ENCODE measurements at regions not wholly inside any gene's neighbourhood (a gene's known extent, or its start where the extent isn't known, plus 50 kb on each side); places are given as distances from the start of the nearest gene placed in this dataset.

DNA sequence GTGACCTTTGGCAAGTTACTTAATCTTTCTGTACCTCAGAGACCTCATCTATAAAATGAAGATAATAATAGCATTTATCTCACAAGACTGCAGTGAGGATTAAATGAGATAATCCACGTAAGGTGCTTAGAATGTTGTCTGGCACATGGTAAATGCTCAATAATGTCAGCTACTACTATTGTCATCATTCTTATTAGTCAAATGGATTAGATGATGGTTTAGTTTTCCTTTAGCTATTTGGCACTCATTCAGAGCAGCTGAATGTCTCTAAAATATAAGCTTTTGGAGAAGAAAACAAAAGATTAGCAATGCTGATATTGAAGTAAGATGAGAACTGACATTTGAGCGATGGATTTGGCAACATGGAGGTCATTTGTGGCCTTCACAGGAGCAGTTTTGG is 125.1 kb downstream of the AQP4 start:
- Histone ChIP-seq H3K27me3 (ENCODE audit: control insufficient read depth in 1 of 2, insufficient read depth in 2 of 2, low read length in 2 of 2) (no peaks in the 10 kb centered on the region), H3K9ac (ENCODE audit: low read length) (no peak overlapping the region), H3K4me3 (ENCODE audit: low read depth in 1 of 2, low read length in 2 of 2) (no peak overlapping the region), H3K9me3 (ENCODE audit: low read length) (no peaks in the 10 kb centered on the region), H3K36me3 (ENCODE audit: insufficient read depth, low read length) (no peaks in the 10 kb centered on the region), H3K4me1 (ENCODE audit: insufficient read depth, low read length) (no peaks in the 10 kb centered on the region), H3K27ac (ENCODE audit: low read depth, low read length) (no peak overlapping the region)

DNA sequence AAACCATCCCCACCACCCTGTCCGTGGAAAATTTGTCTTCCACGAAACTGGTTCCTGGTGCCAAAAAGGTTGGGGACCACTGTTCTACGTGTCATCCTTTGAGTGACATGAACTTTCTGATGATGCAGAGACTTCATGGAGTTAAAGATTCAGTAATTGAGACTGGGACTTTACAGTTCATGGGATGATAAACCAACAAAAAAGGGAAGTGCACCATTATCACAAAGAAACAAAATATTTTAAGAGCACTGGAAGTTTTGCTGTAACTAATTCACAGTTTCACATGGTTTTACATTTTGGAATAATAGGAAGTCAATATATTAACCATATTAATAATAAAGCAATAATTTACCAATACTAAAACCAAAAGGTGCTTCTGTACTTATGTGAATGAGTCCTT is 126.8 kb downstream of the AQP4 start:
- H3K4me3 ChIP-seq (ENCODE audit: low read depth in 1 of 2, low read length in 2 of 2), result no peak overlapping the region
- H3K27ac ChIP-seq (ENCODE audit: low read depth, low read length), result no peak overlapping the region
- no peaks in the 10 kb centered on the region for H3K27me3 ChIP-seq (ENCODE audit: control insufficient read depth in 1 of 2, insufficient read depth in 2 of 2, low read length in 2 of 2)
- H3K4me1 ChIP-seq (ENCODE audit: insufficient read depth, low read length), result no peaks in the 10 kb centered on the region
- no peak overlapping the region for H3K9ac ChIP-seq (ENCODE audit: low read length)
- H3K9me3 ChIP-seq (ENCODE audit: low read length), result no peaks in the 10 kb centered on the region
- no peaks in the 10 kb centered on the region for H3K36me3 ChIP-seq (ENCODE audit: insufficient read depth, low read length)

DNA sequence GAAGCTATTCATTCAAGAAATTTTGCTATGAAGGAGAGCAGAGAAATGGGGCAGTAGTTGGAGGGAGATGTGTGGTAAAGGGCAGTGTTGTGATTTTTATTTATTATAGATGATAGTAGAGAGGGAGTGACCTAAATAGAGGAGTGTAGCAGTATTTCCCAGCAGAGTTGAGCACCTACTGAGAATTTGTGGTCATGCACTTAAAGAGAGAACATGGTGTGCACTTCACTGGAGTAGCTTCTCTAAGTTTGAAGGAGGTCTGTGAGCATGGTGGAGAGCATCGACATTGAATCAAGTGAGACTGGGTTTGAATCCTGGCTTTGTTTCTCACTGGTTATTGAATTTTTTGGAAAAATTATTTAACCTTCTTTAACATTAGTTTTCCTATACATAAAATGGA is 129.2 kb downstream of the AQP4 start:
- Histone ChIP-seq H3K4me3 (ENCODE audit: low read depth in 1 of 2, low read length in 2 of 2) (no peak overlapping the region), H3K9me3 (ENCODE audit: low read length) (no peaks in the 10 kb centered on the region), H3K4me1 (ENCODE audit: insufficient read depth, low read length) (no peaks in the 10 kb centered on the region), H3K9ac (ENCODE audit: low read length) (no peak overlapping the region), H3K27me3 (ENCODE audit: control insufficient read depth in 1 of 2, insufficient read depth in 2 of 2, low read length in 2 of 2) (no peaks in the 10 kb centered on the region), H3K27ac (ENCODE audit: low read depth, low read length) (no peak overlapping the region), H3K36me3 (ENCODE audit: insufficient read depth, low read length) (no peaks in the 10 kb centered on the region)

DNA sequence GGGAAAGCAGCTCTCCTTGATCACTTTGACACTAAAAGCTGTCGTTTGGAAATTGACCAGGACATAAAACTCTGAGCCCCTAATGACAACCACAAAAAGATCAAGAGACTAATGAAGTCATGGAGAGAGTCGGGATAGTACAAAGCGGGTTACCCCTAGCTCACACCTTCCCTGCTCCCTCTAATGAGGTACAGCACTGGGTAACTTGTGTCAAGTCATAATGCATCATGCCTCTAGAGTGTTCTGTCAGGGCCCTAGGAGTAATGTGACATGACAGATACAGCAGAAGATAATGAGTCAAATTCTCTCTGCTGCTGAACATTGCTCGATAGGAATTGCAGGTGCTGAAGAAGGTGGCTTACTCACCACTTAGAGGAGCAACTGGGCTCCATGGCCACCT is 130.7 kb downstream of the AQP4 start:
- H3K27ac ChIP-seq (ENCODE audit: low read depth, low read length), result no peak overlapping the region
- no peaks in the 10 kb centered on the region for H3K4me1 ChIP-seq (ENCODE audit: insufficient read depth, low read length)
- H3K27me3 ChIP-seq (ENCODE audit: control insufficient read depth in 1 of 2, insufficient read depth in 2 of 2, low read length in 2 of 2), result no peaks in the 10 kb centered on the region
- H3K36me3 ChIP-seq (ENCODE audit: insufficient read depth, low read length), result no peaks in the 10 kb centered on the region
- no peak overlapping the region for H3K4me3 ChIP-seq (ENCODE audit: low read depth in 1 of 2, low read length in 2 of 2)
- no peaks in the 10 kb centered on the region for H3K9me3 ChIP-seq (ENCODE audit: low read length)
- no peak overlapping the region for H3K9ac ChIP-seq (ENCODE audit: low read length)

DNA sequence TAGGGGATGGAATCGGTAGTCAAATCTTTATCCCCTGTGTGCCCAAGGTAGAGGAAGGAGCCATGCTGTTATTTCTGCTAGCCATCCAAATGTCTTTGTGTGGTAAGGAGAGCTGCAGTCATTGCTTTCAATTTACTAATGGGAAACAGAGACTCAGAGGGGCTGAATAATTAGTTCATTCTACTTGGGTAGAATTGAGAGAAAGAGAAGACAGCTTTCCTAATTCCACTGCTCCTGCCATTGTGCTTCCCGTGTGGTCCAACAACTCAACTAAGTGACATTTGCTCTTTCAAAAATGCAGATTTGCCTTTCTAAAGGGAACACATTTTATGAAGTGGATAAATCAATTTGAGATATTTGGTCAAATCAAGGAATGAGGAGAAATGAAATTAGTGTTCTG is 136.1 kb downstream of the AQP4 start:
- H3K4me1 ChIP-seq (ENCODE audit: insufficient read depth, low read length), result no peaks in the 10 kb centered on the region
- H3K27ac ChIP-seq (ENCODE audit: low read depth, low read length), result no peak overlapping the region
- H3K9me3 ChIP-seq (ENCODE audit: low read length), result no peaks in the 10 kb centered on the region
- H3K9ac ChIP-seq (ENCODE audit: low read length), result no peak overlapping the region
- no peaks in the 10 kb centered on the region for H3K36me3 ChIP-seq (ENCODE audit: insufficient read depth, low read length)
- no peak overlapping the region for H3K4me3 ChIP-seq (ENCODE audit: low read depth in 1 of 2, low read length in 2 of 2)
- no peaks in the 10 kb centered on the region for H3K27me3 ChIP-seq (ENCODE audit: control insufficient read depth in 1 of 2, insufficient read depth in 2 of 2, low read length in 2 of 2)

DNA sequence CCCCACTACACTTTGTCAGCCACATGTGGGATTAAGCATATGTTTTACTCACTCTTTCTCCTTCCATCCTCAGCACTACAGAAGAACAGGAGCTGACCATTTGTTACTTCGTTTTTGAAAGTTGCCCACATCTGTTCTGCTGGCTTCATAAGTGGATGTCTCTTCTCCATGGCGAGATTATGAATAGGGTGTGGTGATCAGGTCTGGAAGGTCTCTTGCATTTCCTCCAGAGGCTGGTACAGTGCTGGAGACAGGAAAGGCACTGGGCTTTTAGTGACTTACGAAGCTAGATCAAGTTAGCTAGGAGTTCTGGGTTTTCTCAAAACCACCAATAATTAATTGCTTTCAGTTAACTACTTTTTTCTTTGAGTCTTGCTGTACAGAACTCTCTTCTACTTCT is 136.5 kb downstream of the AQP4 start:
- no peaks in the 10 kb centered on the region for H3K4me1 ChIP-seq (ENCODE audit: insufficient read depth, low read length)
- no peak overlapping the region for H3K4me3 ChIP-seq (ENCODE audit: low read depth in 1 of 2, low read length in 2 of 2)
- H3K27ac ChIP-seq (ENCODE audit: low read depth, low read length), result no peak overlapping the region
- H3K36me3 ChIP-seq (ENCODE audit: insufficient read depth, low read length), result no peaks in the 10 kb centered on the region
- no peak overlapping the region for H3K9ac ChIP-seq (ENCODE audit: low read length)
- no peaks in the 10 kb centered on the region for H3K27me3 ChIP-seq (ENCODE audit: control insufficient read depth in 1 of 2, insufficient read depth in 2 of 2, low read length in 2 of 2)
- no peaks in the 10 kb centered on the region for H3K9me3 ChIP-seq (ENCODE audit: low read length)

DNA sequence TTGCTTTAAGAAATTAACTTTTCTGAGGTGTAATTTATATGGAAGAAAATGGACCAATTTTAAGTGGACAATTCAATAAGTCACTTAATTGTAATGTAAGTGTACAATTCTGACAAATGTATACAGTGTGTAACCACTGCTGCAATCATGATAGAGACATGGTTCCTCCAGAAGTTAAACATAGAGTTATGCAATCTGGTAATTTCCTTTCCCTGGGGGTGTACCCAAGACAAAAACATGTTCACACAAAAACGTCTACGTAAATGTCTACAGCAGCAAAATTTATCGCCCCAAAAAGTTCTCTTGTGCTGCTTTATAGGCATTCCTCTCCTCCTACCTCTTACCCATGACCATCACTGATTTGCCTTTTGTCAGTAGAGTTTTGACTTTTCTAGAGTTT is 141.5 kb downstream of the AQP4 start:
- H3K4me3 ChIP-seq (ENCODE audit: low read depth in 1 of 2, low read length in 2 of 2), result no peak overlapping the region
- H3K9ac ChIP-seq (ENCODE audit: low read length), result no peak overlapping the region
- H3K36me3 ChIP-seq (ENCODE audit: insufficient read depth, low read length), result no peaks in the 10 kb centered on the region
- no peaks in the 10 kb centered on the region for H3K9me3 ChIP-seq (ENCODE audit: low read length)
- no peak overlapping the region for H3K27ac ChIP-seq (ENCODE audit: low read depth, low read length)
- no peaks in the 10 kb centered on the region for H3K27me3 ChIP-seq (ENCODE audit: control insufficient read depth in 1 of 2, insufficient read depth in 2 of 2, low read length in 2 of 2)
- no peaks in the 10 kb centered on the region for H3K4me1 ChIP-seq (ENCODE audit: insufficient read depth, low read length)

DNA sequence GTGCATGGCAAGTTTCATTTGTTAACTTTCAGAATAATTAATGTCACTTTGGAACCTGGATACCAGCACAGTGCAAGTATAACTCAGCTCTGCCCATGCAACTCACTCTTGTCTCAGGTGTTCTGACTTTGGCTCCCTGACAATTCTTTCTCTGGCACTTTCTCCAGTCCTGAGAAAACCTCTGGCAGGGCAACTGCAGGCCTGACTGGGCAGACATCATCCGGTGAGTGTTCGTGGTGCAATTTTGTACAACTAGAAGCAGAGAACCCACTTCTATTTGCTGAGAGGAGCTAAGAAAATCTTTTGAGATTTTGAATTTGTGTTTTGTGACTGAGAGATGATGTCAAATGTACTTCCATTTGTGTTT is 143.0 kb downstream of the AQP4 start:
- no peak overlapping the region for H3K9ac ChIP-seq (ENCODE audit: low read length)
- no peaks in the 10 kb centered on the region for H3K9me3 ChIP-seq (ENCODE audit: low read length)
- H3K36me3 ChIP-seq (ENCODE audit: insufficient read depth, low read length), result no peaks in the 10 kb centered on the region
- H3K4me1 ChIP-seq (ENCODE audit: insufficient read depth, low read length), result no peaks in the 10 kb centered on the region
- no peak overlapping the region for H3K27ac ChIP-seq (ENCODE audit: low read depth, low read length)
- H3K27me3 ChIP-seq (ENCODE audit: control insufficient read depth in 1 of 2, insufficient read depth in 2 of 2, low read length in 2 of 2), result no peaks in the 10 kb centered on the region
- H3K4me3 ChIP-seq (ENCODE audit: low read depth in 1 of 2, low read length in 2 of 2), result no peak overlapping the region

DNA sequence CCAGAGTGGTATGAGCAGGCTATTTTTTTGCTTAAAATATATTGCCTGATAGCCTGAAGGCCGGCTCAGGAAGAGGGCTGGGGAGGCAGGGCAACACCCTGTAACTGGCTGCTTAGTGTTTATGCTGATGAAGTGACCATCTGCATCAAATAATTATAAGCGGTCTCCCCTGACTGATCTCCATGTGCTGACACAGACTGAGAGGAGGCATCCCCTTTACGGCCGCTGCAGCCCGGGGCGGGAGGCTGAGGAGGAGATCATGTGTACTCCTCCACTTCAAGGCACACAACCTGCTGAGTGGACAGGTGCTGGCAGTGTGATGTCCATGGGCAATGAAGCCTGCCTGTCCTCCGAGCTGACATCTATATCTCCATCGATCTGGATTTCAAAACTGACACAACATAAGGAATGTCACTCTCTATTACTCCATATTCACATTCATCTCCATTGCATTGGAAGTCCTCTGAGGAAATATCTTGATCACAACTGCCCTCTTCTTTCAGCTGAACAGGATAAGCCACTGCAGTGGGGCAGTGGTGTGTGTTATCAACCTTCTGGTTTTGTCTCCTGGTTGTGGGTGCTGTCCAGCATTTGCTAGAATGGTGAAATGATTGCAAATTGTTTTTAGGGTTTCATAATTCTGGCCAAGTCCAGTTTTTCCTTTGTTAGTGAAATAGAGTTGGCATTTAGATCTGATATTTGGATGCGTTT is 143.5 kb downstream of the AQP4 start:
- no peak overlapping the region for H3K4me3 ChIP-seq (ENCODE audit: low read depth in 1 of 2, low read length in 2 of 2)
- H3K27ac ChIP-seq (ENCODE audit: low read depth, low read length), result no peak overlapping the region
- no peak overlapping the region for H3K9ac ChIP-seq (ENCODE audit: low read length)
- H3K27me3 ChIP-seq (ENCODE audit: control insufficient read depth in 1 of 2, insufficient read depth in 2 of 2, low read length in 2 of 2), result no peaks in the 10 kb centered on the region
- no peaks in the 10 kb centered on the region for H3K9me3 ChIP-seq (ENCODE audit: low read length)
- no peaks in the 10 kb centered on the region for H3K4me1 ChIP-seq (ENCODE audit: insufficient read depth, low read length)
- no peaks in the 10 kb centered on the region for H3K36me3 ChIP-seq (ENCODE audit: insufficient read depth, low read length)

DNA sequence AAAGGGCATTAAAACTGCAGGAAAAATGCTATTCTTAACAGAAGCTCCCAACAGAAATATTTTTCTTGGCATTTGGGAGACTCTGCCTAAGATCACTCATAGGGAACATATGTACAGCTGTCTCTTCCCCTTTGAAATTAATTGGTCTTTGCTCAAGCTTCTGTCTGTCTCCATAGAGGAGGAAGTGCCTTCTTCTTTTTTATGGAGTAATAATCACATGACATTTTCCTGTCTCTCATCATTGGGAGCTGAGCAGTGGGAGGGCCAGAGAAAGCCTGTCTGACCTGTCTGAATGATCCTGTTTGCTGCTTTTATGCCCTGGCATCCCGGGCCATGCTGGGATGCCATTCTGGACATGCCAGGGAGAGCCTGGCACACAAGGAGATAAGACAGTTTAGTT is 145.6 kb downstream of the AQP4 start:
- no peaks in the 10 kb centered on the region for H3K4me1 ChIP-seq (ENCODE audit: insufficient read depth, low read length)
- no peak overlapping the region for H3K4me3 ChIP-seq (ENCODE audit: low read depth in 1 of 2, low read length in 2 of 2)
- no peaks in the 10 kb centered on the region for H3K27me3 ChIP-seq (ENCODE audit: control insufficient read depth in 1 of 2, insufficient read depth in 2 of 2, low read length in 2 of 2)
- H3K9me3 ChIP-seq (ENCODE audit: low read length), result no peaks in the 10 kb centered on the region
- H3K9ac ChIP-seq (ENCODE audit: low read length), result no peak overlapping the region
- H3K36me3 ChIP-seq (ENCODE audit: insufficient read depth, low read length), result no peaks in the 10 kb centered on the region
- H3K27ac ChIP-seq (ENCODE audit: low read depth, low read length), result no peak overlapping the region

DNA sequence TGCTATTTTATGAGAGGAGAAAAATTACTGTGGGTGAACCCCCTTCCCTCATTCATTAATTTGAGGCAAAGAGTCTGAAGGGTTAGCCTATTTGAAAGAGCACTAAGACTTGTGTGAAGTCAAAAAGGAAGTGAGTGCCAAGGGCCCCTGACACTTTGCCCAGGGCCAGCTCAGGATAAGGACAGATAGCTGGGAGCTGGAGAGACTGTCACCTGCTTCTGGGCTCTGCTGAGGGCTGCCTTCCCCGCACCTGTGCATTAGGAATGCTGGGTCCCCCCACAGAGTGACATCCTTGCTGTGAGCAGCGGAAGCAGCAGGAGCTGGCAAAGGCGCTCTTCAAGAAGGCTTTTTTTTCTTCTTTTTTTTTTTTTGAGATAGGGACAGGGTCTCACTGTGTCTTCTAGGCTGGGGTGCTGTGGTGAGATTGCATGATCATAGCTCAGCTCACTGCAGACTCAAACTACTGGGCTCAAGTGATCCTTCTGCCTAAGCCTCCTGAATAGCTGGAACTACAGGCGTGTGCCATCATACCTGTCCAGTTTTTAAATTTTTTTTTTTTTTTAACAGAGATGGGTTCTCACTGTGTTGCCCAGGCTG is 148.3 kb downstream of the AQP4 start:
- Histone ChIP-seq H3K4me3 (ENCODE audit: low read depth in 1 of 2, low read length in 2 of 2) (no peak overlapping the region), H3K9me3 (ENCODE audit: low read length) (no peaks in the 10 kb centered on the region), H3K27ac (ENCODE audit: low read depth, low read length) (no peak overlapping the region), H3K4me1 (ENCODE audit: insufficient read depth, low read length) (no peaks in the 10 kb centered on the region), H3K9ac (ENCODE audit: low read length) (no peak overlapping the region), H3K36me3 (ENCODE audit: insufficient read depth, low read length) (no peaks in the 10 kb centered on the region), H3K27me3 (ENCODE audit: control insufficient read depth in 1 of 2, insufficient read depth in 2 of 2, low read length in 2 of 2) (no peaks in the 10 kb centered on the region)

DNA sequence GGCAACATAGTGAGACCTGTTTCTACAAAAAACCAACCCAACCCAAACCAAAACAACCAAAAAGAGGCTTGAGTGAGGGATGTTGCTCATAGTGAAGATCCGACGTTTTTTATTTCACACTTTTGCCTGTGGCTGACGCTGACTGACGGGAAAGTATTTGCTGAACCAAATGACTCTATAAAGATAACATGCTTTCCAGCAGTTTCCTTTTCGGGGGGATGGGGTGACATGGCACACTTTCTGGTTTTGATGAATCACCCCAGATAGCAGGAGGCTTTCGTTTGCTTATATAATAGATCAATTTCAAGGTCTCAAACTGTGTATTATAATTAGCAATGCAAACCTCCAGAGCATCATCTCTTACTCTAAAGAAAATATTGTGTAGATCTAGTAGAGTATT is 150.8 kb downstream of the AQP4 start:
- Histone ChIP-seq H3K4me3 (ENCODE audit: low read depth in 1 of 2, low read length in 2 of 2) (no peak overlapping the region), H3K27me3 (ENCODE audit: control insufficient read depth in 1 of 2, insufficient read depth in 2 of 2, low read length in 2 of 2) (no peaks in the 10 kb centered on the region), H3K9me3 (ENCODE audit: low read length) (no peaks in the 10 kb centered on the region), H3K9ac (ENCODE audit: low read length) (no peak overlapping the region), H3K4me1 (ENCODE audit: insufficient read depth, low read length) (no peaks in the 10 kb centered on the region), H3K36me3 (ENCODE audit: insufficient read depth, low read length) (no peaks in the 10 kb centered on the region), H3K27ac (ENCODE audit: low read depth, low read length) (no peak overlapping the region)
